ENCODE measurements at regions not wholly inside any gene's neighbourhood (a gene's known extent, or its start where the extent isn't known, plus 50 kb on each side); places are given as distances from the start of the nearest gene placed in this dataset.

- TF ChIP-seq CTCF (IDR thresholded peaks at IDR 0.05) (no peak), POLR2A (IDR thresholded peaks at IDR 0.05) (no peak)
These were observed 1662.8 kb upstream of the ADGRL3 start for GRCh38 chr4:59537246-59537886.

Data from right lobe of liver (tissue), 4 donors.